NCI-H2171 (cell line): ENCODE measurements at regions not wholly inside any gene's neighbourhood (a gene's known extent, or its start where the extent isn't known, plus 50 kb on each side); places are given as distances from the start of the nearest gene placed in this dataset.

ENCODE experiments used
- DNase-seq: peaks from one replicate; lab custom pipeline; 2025; lab: John Stamatoyannopoulos, UW

GRCh38 chr6:1551249-1551648 lies 58.5 kb upstream of the FOXC1 start:
- DNase-seq = no peak

- no peak for DNase-seq
Observed at GRCh38 chr6:1552296-1552761, 57.4 kb upstream of the FOXC1 start.

GRCh38 chr6:1553562-1554083 lies 56.1 kb upstream of the FOXC1 start:
- DNase-seq = no peak

GRCh38 chr6:1554141-1554475 lies 55.6 kb upstream of the FOXC1 start:
- DNase-seq = no peak

- no peak for DNase-seq
Observed at GRCh38 chr6:1554476-1555310, 55.0 kb upstream of the FOXC1 start.

- DNase-seq = no peak
Observed at GRCh38 chr6:1558388-1558787, 51.3 kb upstream of the FOXC1 start.
